ENCODE measurements at regions not wholly inside any gene's neighbourhood (a gene's known extent, or its start where the extent isn't known, plus 50 kb on each side); places are given as distances from the start of the nearest gene placed in this dataset.

- TF ChIP-seq CHD1 (IDR thresholded peaks at IDR 0.05; ENCODE audit: low read depth, low read length): no peak
- TF ChIP-seq ATF3 (IDR thresholded peaks at IDR 0.05; ENCODE audit: insufficient read depth, low read depth, low read length): no peak
Observed at GRCh38 chr7:27472043-27472442, 190.6 kb downstream of the HIBADH start (continued).
